GM12878 (cell line): ENCODE measurements at regions not wholly inside any gene's neighbourhood (a gene's known extent, or its start where the extent isn't known, plus 50 kb on each side); places are given as distances from the start of the nearest gene placed in this dataset.

ENCODE experiments used
- ATAC-seq: fragments of 200-7000 bp; cut with Tn5 transposase; 3 replicates; pipeline ENCODE4 v1.9.1; 2020; ENCODE audit warnings: mild to moderate bottlenecking, moderate library complexity
- BruUV-seq: library from RNA; stranded (reverse); fragments of 400-500 nt; replicated peaks from 2 replicates; lab custom pipeline; 2021; lab: Mats Ljungman, UMichigan
- CTCF ChIA-PET: fragments of 300-600 bp; sonication (Branson Sonifier 250); formaldehyde crosslinking; extraction: SDS; loops from one replicate; lab custom pipeline; 2021; ENCODE audit warnings: inconsistent platforms; lab: Yijun Ruan, JAX
- POLR2A ChIA-PET: fragments of 350-600 bp; formaldehyde crosslinking; extraction: SDS; loops from one replicate; lab custom pipeline; 2021; ENCODE audit warnings: inconsistent platforms; lab: Charles Lee
- RAD21 ChIA-PET: fragments of 300-600 bp; sonication (Branson Sonifier 250); formaldehyde crosslinking; loops from one replicate; lab custom pipeline; 2023; ENCODE audit warnings: antibody characterized with exemption; ENCODE audit not compliant: unreplicated experiment; lab: Charles Lee
- SMC1A ChIA-PET: fragments of 300-600 bp; sonication (Branson Sonifier 250); formaldehyde crosslinking; loops from one replicate; lab custom pipeline; 2023; ENCODE audit not compliant: unreplicated experiment, uncharacterized antibody; lab: Charles Lee
- DNase-seq: peaks from one replicate; pipeline ENCODE4 v3.0.0-alpha.2; 2011; ENCODE audit warnings: low read depth, low spot score
- FAIRE-seq: peaks from 3 replicates; lab custom pipeline; 2011; peaks lifted over from hg19 to GRCh38; lab: Jason Lieb, UNC
- H2AFZ ChIP-seq: 2 replicates; pipeline ENCODE4 v1.6.0; 2011; ENCODE audit warnings: low read depth, low read length, control low read depth; ENCODE audit not compliant: control insufficient read depth
- H3K27ac ChIP-seq: 2 replicates; pipeline ENCODE4 v1.5.1; 2011; ENCODE audit warnings: control low read depth; ENCODE audit not compliant: control insufficient read depth, insufficient read depth
- H3K27me3 ChIP-seq, 2 experiments: replicated peaks in 1 of 2; 2 replicates each; pipeline versions ENCODE4 v1.6.0 to v1.6.1; 2011; ENCODE audit warnings: low read length in 1 of 2; ENCODE audit not compliant: control insufficient read depth in 2 of 2, insufficient read depth in 2 of 2
- H3K36me3 ChIP-seq, 2 experiments: 2 replicates each; pipeline ENCODE4 v1.5.1; 2011; ENCODE audit warnings: low read length in 1 of 2; ENCODE audit not compliant: control insufficient read depth in 2 of 2, insufficient read depth in 2 of 2
- H3K4me1 ChIP-seq: 2 replicates; pipeline ENCODE4 v1.6.1; 2011; ENCODE audit warnings: mild to moderate bottlenecking, low read length, moderate library complexity, mixed read lengths; ENCODE audit not compliant: control insufficient read depth, insufficient read depth
- H3K4me2 ChIP-seq: 2 replicates; pipeline ENCODE4 v1.6.0; 2011; ENCODE audit warnings: control low read depth; ENCODE audit not compliant: control insufficient read depth, insufficient read depth
- H3K4me3 ChIP-seq: fragments of 200-600 bp; sonication (generic); 2 replicates; pipeline ENCODE4 v1.5.1; 2016
- H3K79me2 ChIP-seq: 2 replicates; pipeline ENCODE4 v1.6.0; 2011; ENCODE audit warnings: low read length; ENCODE audit not compliant: control insufficient read depth, insufficient read depth
- H3K9ac ChIP-seq: 2 replicates; pipeline ENCODE4 v1.8.0; 2011; ENCODE audit warnings: low read length, control low read depth, mixed read lengths; ENCODE audit not compliant: control insufficient read depth, insufficient read depth
- H3K9me3 ChIP-seq: replicated peaks from 3 replicates; pipeline ENCODE4 v1.5.1; 2011; ENCODE audit warnings: mild to moderate bottlenecking, low read length; ENCODE audit not compliant: control insufficient read depth, insufficient read depth
- H4K20me1 ChIP-seq: 2 replicates; pipeline ENCODE4 v1.6.0; 2011; ENCODE audit not compliant: control insufficient read depth, insufficient read depth
- ATF7 ChIP-seq: fragments of 450-650 bp; IDR thresholded peaks from 2 replicates; pipeline ENCODE4 v1.6.1; 2016; ENCODE audit warnings: low read depth, mild to moderate bottlenecking
- CUX1 ChIP-seq: IDR thresholded peaks from 2 replicates; pipeline ENCODE4 v1.6.1; 2012; ENCODE audit warnings: improper control_type of control experiment, low read depth, low read length; ENCODE audit not compliant: insufficient replicate concordance
- FOS ChIP-seq: IDR thresholded peaks from 3 replicates; pipeline ENCODE4 v1.6.1; 2011; ENCODE audit warnings: borderline replicate concordance; ENCODE audit not compliant: insufficient read length; ENCODE audit errors: extremely low read depth
- HSF1 ChIP-seq: fragments of 150-350 bp; IDR thresholded peaks from 2 replicates; pipeline ENCODE4 v1.6.1; 2014; ENCODE audit warnings: mild to moderate bottlenecking, low read depth, low read length
- JUNB ChIP-seq: IDR thresholded peaks from 2 replicates; pipeline ENCODE4 v1.6.1; 2016; ENCODE audit warnings: antibody characterized with exemption, mild to moderate bottlenecking
- NBN ChIP-seq: fragments of 450-650 bp; IDR thresholded peaks from 2 replicates; pipeline ENCODE4 v1.6.1; 2016
- NFYB ChIP-seq: IDR thresholded peaks from 2 replicates; pipeline ENCODE4 v1.6.1; 2011; ENCODE audit warnings: low read depth, mild to moderate bottlenecking, low read length, improper control_type of control experiment, moderate library complexity; ENCODE audit not compliant: insufficient read depth
- NKRF ChIP-seq: fragments of 450-650 bp; conservative IDR thresholded peaks from 2 replicates; pipeline ENCODE4 v1.6.1; 2017; ENCODE audit warnings: mild to moderate bottlenecking, moderate library complexity
- NR2C2 ChIP-seq: IDR thresholded peaks from 2 replicates; pipeline ENCODE4 v1.6.1; 2011; ENCODE audit warnings: borderline replicate concordance, low read depth; ENCODE audit not compliant: control insufficient read depth, insufficient read length
- POLR2AphosphoS2 ChIP-seq: IDR thresholded peaks from 2 replicates; pipeline ENCODE4 v1.6.1; 2011; ENCODE audit warnings: low read depth, mild to moderate bottlenecking, low read length, improper control_type of control experiment, moderate library complexity
- SREBF2 ChIP-seq: IDR thresholded peaks from 2 replicates; pipeline ENCODE4 v1.6.1; 2012; ENCODE audit warnings: mild to moderate bottlenecking, low read length
- STAT3 ChIP-seq: IDR thresholded peaks from 2 replicates; pipeline ENCODE4 v1.6.1; 2011; ENCODE audit warnings: low read depth, low read length, improper control_type of control experiment
- ZBED1 ChIP-seq: IDR thresholded peaks from 2 replicates; pipeline ENCODE4 v1.6.1; 2016; ENCODE audit warnings: borderline replicate concordance
- ZBTB4 ChIP-seq: fragments of 450-650 bp; formaldehyde crosslinking; IDR thresholded peaks from 2 replicates; pipeline ENCODE4 v1.4.0; 2022; ENCODE audit warnings: mild to moderate bottlenecking, moderate library complexity
- in situ Hi-C: fragments of 300-500 bp; cut with MboI; formaldehyde crosslinking; loops from 9 replicates; pipeline ENCODE4 v1.14.3; 2018; ENCODE audit warnings: mixed read lengths
- intact Hi-C: fragments of 100-400 bp; cut with micrococcal nuclease; formaldehyde crosslinking; loops from one replicate; pipeline ENCODE4 v1.14.2; 2022; ENCODE audit not compliant: unreplicated experiment

- peak; percentile 31 for FAIRE-seq
- ATAC-seq, result no peak
- Histone ChIP-seq H2AFZ (no peak overlapping the region), H3K27ac (no peak overlapping the region), H3K27me3 (no peaks in the 10 kb centered on the region), H3K36me3 (no peaks in the 10 kb centered on the region), H3K4me2 (no peak overlapping the region), H3K79me2 (no peaks in the 10 kb centered on the region), H3K4me1 (no peaks in the 10 kb centered on the region), H3K4me3 (no peak overlapping the region), H3K9ac (no peak overlapping the region), H3K9me3 (no peaks in the 10 kb centered on the region), H4K20me1 (no peaks in the 10 kb centered on the region)
- intact Hi-C loops, result no loop called here
- in situ Hi-C loops, result no loop called here
- ChIA-PET CTCF (interaction anchor here (0.7 kb wide), 1 partner anchor 585 kb away, joined by 3 read pairs; no protein-coding TSS in a partner anchor), RAD21 (no interaction called here), SMC1A (no interaction called here), POLR2A (no interaction called here)
- no TSS peak for BruUV-seq
- no peak for DNase-seq
- no peak for TF ChIP-seq NR2C2
- TF ChIP-seq CUX1, result no peak
- no peak for TF ChIP-seq ZBTB4 (CRISPR knock-in tag)
- TF ChIP-seq STAT3, result no peak
- no peak for TF ChIP-seq NKRF
- TF ChIP-seq NFYB, result no peak
- TF ChIP-seq HSF1, result no peak
- no peak for TF ChIP-seq JUNB
- TF ChIP-seq ZBED1, result no peak
- no peak for TF ChIP-seq POLR2AphosphoS2
- TF ChIP-seq NBN, result no peak
- no peak for TF ChIP-seq SREBF2
- no peak for TF ChIP-seq ATF7
- TF ChIP-seq FOS, result no peak
These were observed 428.1 kb upstream of the KHDRBS2 start for GRCh38 chr6:62714112-62714511.
